A549 (cell line): ENCODE measurements at regions not wholly inside any gene's neighbourhood (a gene's known extent, or its start where the extent isn't known, plus 50 kb on each side); places are given as distances from the start of the nearest gene placed in this dataset.

Experiments used
- ATAC-seq, 2 experiments: fragments of 200-7000 bp in 1 of 2; fragments of >200 bp in 1 of 2; cut with Nextera tagmentation in 1 of 2; cut with Tn5 transposase in 1 of 2; 3 replicates each; pipeline versions ENCODE4 v1.8.0 to v1.9.1; 2018 to 2020; ENCODE audit warnings: mild to moderate bottlenecking in 1 of 2, moderate library complexity in 1 of 2
- CTCF ChIA-PET: fragments of 300-600 bp; sonication (Branson Sonifier 250); formaldehyde crosslinking; extraction: SDS; loops from one replicate; lab custom pipeline; 2021; ENCODE audit warnings: antibody characterized with exemption, inconsistent platforms; lab: Yijun Ruan, JAX
- POLR2A ChIA-PET: fragments of 350-600 bp; formaldehyde crosslinking; extraction: SDS; loops from one replicate; lab custom pipeline; 2021; ENCODE audit warnings: antibody characterized with exemption, inconsistent platforms; lab: Yijun Ruan, JAX
- DNase-seq, 2 experiments: peaks; one replicate each; pipeline versions ENCODE4 v3.0.0 to v3.0.0-alpha.2; 2011 to 2016; ENCODE audit warnings: low read depth in 1 of 2, low spot score in 1 of 2
- FAIRE-seq: peaks from 2 replicates; lab custom pipeline; 2011; peaks lifted over from hg19 to GRCh38; lab: Jason Lieb, UNC
- H3K27ac ChIP-seq, 2 experiments: fragments of >200 bp; sonication (Bioruptor Twin); formaldehyde crosslinking; 3 replicates each; pipeline ENCODE4 v1.5.1; 2016 to 2017
- H3K4me1 ChIP-seq: fragments of >200 bp; sonication (Bioruptor Twin); formaldehyde crosslinking; 3 replicates; pipeline ENCODE4 v1.6.1; 2016
- H3K4me2 ChIP-seq: fragments of >200 bp; sonication (Bioruptor Twin); formaldehyde crosslinking; 3 replicates; pipeline ENCODE4 v1.6.1; 2016
- H3K4me3 ChIP-seq: fragments of >200 bp; sonication (Bioruptor Twin); formaldehyde crosslinking; 3 replicates; pipeline ENCODE4 v1.5.1; 2016
- H3K9me3 ChIP-seq: fragments of >200 bp; sonication (Bioruptor Twin); formaldehyde crosslinking; 3 replicates; pipeline ENCODE4 v1.6.1; 2016
- CBX2 ChIP-seq: fragments of 200-600 bp; sonication (generic); IDR thresholded peaks from 2 replicates; pipeline ENCODE4 v1.6.1; 2016; ENCODE audit warnings: low read depth, mild to moderate bottlenecking, borderline replicate concordance
- CHD4 ChIP-seq: fragments of 200-600 bp; sonication (generic); IDR thresholded peaks from 2 replicates; pipeline ENCODE4 v1.6.1; 2016; ENCODE audit warnings: antibody characterized with exemption, mild to moderate bottlenecking, borderline replicate concordance
- FOXS1 ChIP-seq: fragments of 250-450 bp; sonication (Bioruptor Pico); IDR thresholded peaks from 2 replicates; pipeline ENCODE4 v1.5.0; 2020; ENCODE audit warnings: mild to moderate bottlenecking, moderate library complexity
- HMGXB4 ChIP-seq: fragments of 250-450 bp; sonication (Bioruptor Pico); IDR thresholded peaks from 2 replicates; pipeline ENCODE4 v1.5.0; 2021; ENCODE audit warnings: mild to moderate bottlenecking, moderate library complexity, borderline replicate concordance
- HOXA7 ChIP-seq: fragments of 250-450 bp; sonication (Bioruptor Pico); IDR thresholded peaks from 2 replicates; pipeline ENCODE4 v1.5.0; 2020; ENCODE audit warnings: mild to moderate bottlenecking, moderate library complexity
- MAFK ChIP-seq: fragments of 450-650 bp; IDR thresholded peaks from 2 replicates; pipeline ENCODE4 v1.6.1; 2014; ENCODE audit not compliant: partially characterized antibody
- NR3C1 ChIP-seq: fragments of >200 bp; sonication (Bioruptor Twin); formaldehyde crosslinking; IDR thresholded peaks from 3 replicates; pipeline ENCODE4 v1.6.1; 2017
- PBX3 ChIP-seq: IDR thresholded peaks from 2 replicates; pipeline ENCODE4 v1.6.1; 2012
- POLR2A ChIP-seq: IDR thresholded peaks from 2 replicates; pipeline ENCODE4 v1.6.1; 2012; ENCODE audit warnings: mild to moderate bottlenecking, low read length
- RAD21 ChIP-seq, 2 experiments: fragments of >200 bp in 1 of 2; sonication (Bioruptor Twin) in 1 of 2; formaldehyde crosslinking in 1 of 2; IDR thresholded peaks in 1 of 2; conservative IDR thresholded peaks in 1 of 2; 2 replicates in 1 of 2; 3 replicates in 1 of 2; pipeline ENCODE4 v1.6.1; 2012 to 2018; ENCODE audit warnings: inconsistent platforms in 1 of 2
- REST ChIP-seq: fragments of 200-600 bp; sonication (generic); IDR thresholded peaks from 2 replicates; pipeline ENCODE4 v1.6.1; 2016; ENCODE audit warnings: antibody characterized with exemption, mild to moderate bottlenecking, moderate library complexity
- RFX5 ChIP-seq: fragments of 450-650 bp; IDR thresholded peaks from 2 replicates; pipeline ENCODE4 v1.7.1; 2014; ENCODE audit warnings: antibody characterized with exemption, mild to moderate bottlenecking, moderate library complexity
- SREBF2 ChIP-seq: fragments of 450-650 bp; IDR thresholded peaks from 2 replicates; pipeline ENCODE4 v1.6.1; 2014; ENCODE audit warnings: mild to moderate bottlenecking, moderate library complexity
- ZFP36 ChIP-seq: fragments of 450-650 bp; IDR thresholded peaks from 2 replicates; pipeline ENCODE4 v1.6.1; 2014; ENCODE audit warnings: borderline replicate concordance; ENCODE audit not compliant: partially characterized antibody
- ZNF302 ChIP-seq: fragments of 250-450 bp; sonication (Bioruptor Pico); IDR thresholded peaks from 2 replicates; pipeline ENCODE4 v1.9.0; 2021; ENCODE audit warnings: inconsistent platforms, mild to moderate bottlenecking, moderate library complexity
- WGBS: methylation state at CpG from one replicate; pipeline ENCODE4 v1.1.6; 2017; ENCODE audit errors: missing lambda C conversion rate; 5-methylcytosine and 5-hydroxymethylcytosine counted together
- TF ChIP-seq, protein P1 (sequence below): IDR thresholded peaks from 2 replicates; pipeline ENCODE4 v1.6.1; 2012; ENCODE audit warnings: low read depth, borderline replicate concordance

GRCh38 chr10:128907155-128907941 lies 559.7 kb upstream of the MGMT start:
- no peak for ATAC-seq
- Histone ChIP-seq H3K27ac (no peak overlapping the region), H3K4me1 (no peaks in the 10 kb centered on the region), H3K4me2 (no peak overlapping the region), H3K9me3 (no peaks in the 10 kb centered on the region), H3K4me3 (no peak overlapping the region)
- CTCF ChIA-PET: no interaction called here
- WGBS: 44% methylated on average over 16 of the region's 20 CpGs
- no peak for TF ChIP-seq SREBF2
- POLR2A ChIA-PET: no interaction called here
- no peak for DNase-seq
- no peak for FAIRE-seq

DNA sequence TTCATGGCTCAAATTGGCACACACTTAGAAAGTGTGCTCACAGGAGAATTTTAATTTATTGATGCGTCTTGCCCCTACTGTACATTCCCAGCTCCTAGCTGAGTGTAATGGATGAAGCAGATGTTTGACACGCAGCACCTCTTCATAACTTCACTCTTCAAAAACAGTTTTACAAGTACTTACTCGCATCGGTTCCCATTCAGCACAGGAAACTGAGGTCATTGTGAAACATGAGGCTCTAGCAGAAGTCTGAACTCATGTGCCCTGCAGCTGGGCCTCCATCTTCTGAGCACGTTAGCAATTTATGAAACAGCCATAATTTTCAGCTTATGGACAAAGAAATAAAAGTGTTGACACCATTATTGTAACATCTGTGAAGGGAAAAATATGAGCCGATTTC lies 558.9 kb upstream of the MGMT start:
- WGBS: 1% methylated on average over 6 of the region's 6 CpGs
- ChIA-PET POLR2A (no interaction called here), CTCF (no interaction called here)
- ATAC-seq: no peak
- Histone ChIP-seq H3K27ac (no peak overlapping the region), H3K4me2 (no peak overlapping the region), H3K9me3 (no peaks in the 10 kb centered on the region)
- no peak for DNase-seq
- TF ChIP-seq PBX3: no peak
- no peak for TF ChIP-seq HOXA7 (CRISPR knock-in tag)
- TF ChIP-seq NR3C1: no peak
- TF ChIP-seq REST: no peak
- no peak for TF ChIP-seq HMGXB4
- TF ChIP-seq ZFP36: no peak
- no peak for TF ChIP-seq FOXS1 (CRISPR knock-in tag)
- TF ChIP-seq ZNF302: no peak
- TF ChIP-seq RFX5: no peak
- no peak for TF ChIP-seq CHD4
- no peak for TF ChIP-seq CBX2
- no peak for TF ChIP-seq RAD21 (conservative IDR thresholded peaks at IDR 0.05 in 1 of 2, IDR thresholded peaks at IDR 0.05 in 1 of 2)
- TF ChIP-seq, all 56 proteins: peak for 0
- no peaks in the 10 kb centered on the region for H3K4me1 ChIP-seq
- FAIRE-seq: no peak
- no peak overlapping the region for H3K4me3 ChIP-seq

DNA sequence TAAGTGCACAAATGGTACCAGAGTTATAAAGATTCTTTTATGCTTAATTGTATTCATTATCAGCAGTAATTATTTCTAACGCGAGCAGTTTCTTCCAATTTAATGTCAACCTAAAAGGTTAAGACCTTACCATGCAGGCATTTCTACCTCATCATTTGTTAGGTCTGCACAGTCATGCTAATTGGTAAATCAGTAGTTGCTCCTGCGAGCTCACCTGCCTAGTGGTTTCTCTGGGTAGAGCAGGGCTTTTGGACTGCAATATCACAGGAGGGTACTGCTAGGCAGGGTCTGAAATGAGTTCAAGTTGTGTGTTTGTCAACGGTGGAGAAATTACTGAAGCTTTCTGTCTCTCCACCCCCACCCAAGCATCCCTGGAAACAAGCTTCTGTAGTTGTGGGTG lies 558.5 kb upstream of the MGMT start:
- ChIA-PET POLR2A (no interaction called here), CTCF (no interaction called here)
- H3K9me3 ChIP-seq: no peaks in the 10 kb centered on the region
- TF ChIP-seq, protein P1, sequence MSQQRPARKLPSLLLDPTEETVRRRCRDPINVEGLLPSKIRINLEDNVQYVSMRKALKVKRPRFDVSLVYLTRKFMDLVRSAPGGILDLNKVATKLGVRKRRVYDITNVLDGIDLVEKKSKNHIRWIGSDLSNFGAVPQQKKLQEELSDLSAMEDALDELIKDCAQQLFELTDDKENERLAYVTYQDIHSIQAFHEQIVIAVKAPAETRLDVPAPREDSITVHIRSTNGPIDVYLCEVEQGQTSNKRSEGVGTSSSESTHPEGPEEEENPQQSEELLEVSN: no peak
- TF ChIP-seq HMGXB4 (no peak), MAFK (no peak), POLR2A (no peak)
- no peak overlapping the region for H3K27ac ChIP-seq
- H3K4me1 ChIP-seq: no peaks in the 10 kb centered on the region
- WGBS: 37% methylated on average over 4 of the region's 4 CpGs
- no peak overlapping the region for H3K4me2 ChIP-seq
- DNase-seq: no peak
- FAIRE-seq: no peak
- H3K4me3 ChIP-seq: no peak overlapping the region
- ATAC-seq: no peak
